Glutamatergic neuron (in vitro differentiated cells): ENCODE measurements at regions not wholly inside any gene's neighbourhood (a gene's known extent, or its start where the extent isn't known, plus 50 kb on each side); places are given as distances from the start of the nearest gene placed in this dataset.

Experiments used
- DNase-seq: peaks from one replicate; pipeline ENCODE4 v3.0.0; 2022
- H3K27ac Mint-ChIP-seq: one replicate; pipeline ENCODE4 v1.8.0; 2020; ENCODE audit warnings: mild to moderate bottlenecking, mixed read lengths, inconsistent platforms; ENCODE audit not compliant: unreplicated experiment
- H3K27me3 Mint-ChIP-seq: one replicate; pipeline ENCODE4 v1.8.0; 2020; ENCODE audit warnings: mild to moderate bottlenecking, moderate library complexity, mixed read lengths, inconsistent platforms; ENCODE audit not compliant: unreplicated experiment
- H3K36me3 Mint-ChIP-seq: one replicate; pipeline ENCODE4 v1.8.0; 2020; ENCODE audit warnings: mild to moderate bottlenecking, mixed read lengths, inconsistent platforms; ENCODE audit not compliant: unreplicated experiment
- H3K4me1 Mint-ChIP-seq: one replicate; pipeline ENCODE4 v1.8.0; 2020; ENCODE audit warnings: mild to moderate bottlenecking, low read depth, mixed read lengths, inconsistent platforms; ENCODE audit not compliant: unreplicated experiment
- H3K4me3 Mint-ChIP-seq: one replicate; pipeline ENCODE4 v1.8.0; 2020; ENCODE audit warnings: mild to moderate bottlenecking, mixed read lengths, inconsistent platforms; ENCODE audit not compliant: unreplicated experiment
- H3K9me3 Mint-ChIP-seq: one replicate; pipeline ENCODE4 v1.8.0; 2020; ENCODE audit warnings: mild to moderate bottlenecking, moderate library complexity, mixed read lengths, inconsistent platforms; ENCODE audit not compliant: unreplicated experiment
- CTCF ChIP-seq: fragments of 200-600 bp; sonication (generic); IDR thresholded peaks from one replicate; pipeline ENCODE4 v1.5.0; 2021; ENCODE audit not compliant: partially characterized antibody, unreplicated experiment

GRCh38 chr12:42887657-42888056, 298.1 kb upstream of the PRICKLE1 start:
- TF ChIP-seq CTCF = no peak
- DNase-seq = no peak
- H3K27ac Mint-ChIP-seq = no peak overlapping the region
- no peaks in the 10 kb centered on the region for H3K4me1 Mint-ChIP-seq
- no peaks in the 10 kb centered on the region for H3K36me3 Mint-ChIP-seq
- no peaks in the 10 kb centered on the region for H3K27me3 Mint-ChIP-seq
- no peaks in the 10 kb centered on the region for H3K9me3 Mint-ChIP-seq
- no peak overlapping the region for H3K4me3 Mint-ChIP-seq

- no peaks in the 10 kb centered on the region for H3K36me3 Mint-ChIP-seq
- no peaks in the 10 kb centered on the region for H3K27me3 Mint-ChIP-seq
- no peak for TF ChIP-seq CTCF
- no peaks in the 10 kb centered on the region for H3K4me1 Mint-ChIP-seq
- H3K4me3 Mint-ChIP-seq = no peak overlapping the region
- H3K9me3 Mint-ChIP-seq = no peaks in the 10 kb centered on the region
- DNase-seq = no peak
- no peak overlapping the region for H3K27ac Mint-ChIP-seq
Measured at GRCh38 chr12:42886160-42886559, 296.6 kb upstream of the PRICKLE1 start.

- Mint-ChIP-seq H3K4me3 (no peak overlapping the region), H3K36me3 (no peaks in the 10 kb centered on the region), H3K9me3 (no peaks in the 10 kb centered on the region), H3K4me1 (no peaks in the 10 kb centered on the region), H3K27me3 (no peaks in the 10 kb centered on the region), H3K27ac (no peak overlapping the region)
- DNase-seq = no peak
- TF ChIP-seq CTCF = no peak
Measured at GRCh38 chr12:42885677-42886076, 296.1 kb upstream of the PRICKLE1 start.

DNA sequence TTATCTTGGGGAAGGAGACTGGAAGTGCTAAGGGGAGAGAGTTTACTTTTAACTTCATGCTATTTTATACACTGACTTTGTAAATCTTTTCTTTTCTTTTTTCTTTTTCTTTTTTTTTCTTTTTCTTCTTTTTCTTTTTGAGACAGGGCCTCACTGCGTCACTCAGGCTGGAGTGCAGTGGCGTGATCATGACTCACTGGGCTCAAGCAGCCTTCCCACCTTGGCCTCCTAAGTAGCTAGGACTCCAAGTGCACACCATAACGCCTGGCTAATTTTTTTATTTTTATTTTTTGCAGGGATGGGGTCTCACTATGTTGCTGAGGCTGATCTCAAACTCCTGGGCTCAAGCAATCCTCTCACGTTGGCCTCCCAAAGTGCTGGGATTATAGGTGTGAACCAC, 294.6 kb upstream of the PRICKLE1 start:
- Mint-ChIP-seq H3K27me3 (no peaks in the 10 kb centered on the region), H3K4me3 (no peak overlapping the region), H3K4me1 (no peaks in the 10 kb centered on the region), H3K36me3 (no peaks in the 10 kb centered on the region), H3K27ac (no peak overlapping the region), H3K9me3 (no peaks in the 10 kb centered on the region)
- no peak for TF ChIP-seq CTCF
- DNase-seq = no peak

- H3K9me3 Mint-ChIP-seq = no peaks in the 10 kb centered on the region
- no peaks in the 10 kb centered on the region for H3K36me3 Mint-ChIP-seq
- TF ChIP-seq CTCF = no peak
- no peak for DNase-seq
- H3K4me1 Mint-ChIP-seq = no peaks in the 10 kb centered on the region
- H3K27ac Mint-ChIP-seq = no peak overlapping the region
- no peaks in the 10 kb centered on the region for H3K27me3 Mint-ChIP-seq
- H3K4me3 Mint-ChIP-seq = no peak overlapping the region
Measured at GRCh38 chr12:42873401-42873800, 283.9 kb upstream of the PRICKLE1 start.
